ENCODE measurements at regions not wholly inside any gene's neighbourhood (a gene's known extent, or its start where the extent isn't known, plus 50 kb on each side); places are given as distances from the start of the nearest gene placed in this dataset.
"Not testable (repeated sequence)": the region's sequence is repeated elsewhere in the genome, so short reads cannot be mapped to it uniquely, and the experiment has no call there.

DNA sequence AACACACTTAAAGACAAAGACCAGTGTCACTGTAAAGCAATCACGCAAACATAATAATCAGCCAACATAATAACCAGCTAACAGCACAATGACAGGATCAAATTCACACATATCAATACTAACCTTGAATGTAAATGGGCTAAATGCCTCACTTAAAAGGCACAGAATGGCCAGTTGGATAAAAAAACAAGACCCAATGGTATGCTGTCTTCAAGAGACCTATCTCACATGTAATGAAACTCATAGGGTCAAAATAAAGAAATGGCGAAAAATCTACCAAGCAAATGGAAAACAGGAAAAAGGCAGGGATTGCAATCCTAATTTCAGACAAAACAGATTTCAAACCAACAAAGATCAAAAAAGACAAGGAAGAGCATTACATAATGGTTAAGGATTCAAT, 78.2 kb upstream of the RAB12 start:
- TF ChIP-seq, protein P1, sequence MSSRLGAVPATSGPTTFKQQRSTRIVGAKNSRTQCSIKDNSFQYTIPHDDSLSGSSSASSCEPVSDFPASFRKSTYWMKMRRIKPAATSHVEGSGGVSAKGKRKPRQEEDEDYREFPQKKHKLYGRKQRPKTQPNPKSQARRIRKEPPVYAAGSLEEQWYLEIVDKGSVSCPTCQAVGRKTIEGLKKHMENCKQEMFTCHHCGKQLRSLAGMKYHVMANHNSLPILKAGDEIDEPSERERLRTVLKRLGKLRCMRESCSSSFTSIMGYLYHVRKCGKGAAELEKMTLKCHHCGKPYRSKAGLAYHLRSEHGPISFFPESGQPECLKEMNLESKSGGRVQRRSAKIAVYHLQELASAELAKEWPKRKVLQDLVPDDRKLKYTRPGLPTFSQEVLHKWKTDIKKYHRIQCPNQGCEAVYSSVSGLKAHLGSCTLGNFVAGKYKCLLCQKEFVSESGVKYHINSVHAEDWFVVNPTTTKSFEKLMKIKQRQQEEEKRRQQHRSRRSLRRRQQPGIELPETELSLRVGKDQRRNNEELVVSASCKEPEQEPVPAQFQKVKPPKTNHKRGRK (CRISPR knock-in tag; IDR thresholded peaks at IDR 0.05; ENCODE audit: borderline replicate concordance): not testable (repeated sequence)
- TF ChIP-seq ZNF317 (CRISPR knock-in tag; IDR thresholded peaks at IDR 0.05; ENCODE audit: borderline replicate concordance, low read depth); CREB1 (CRISPR knock-in tag; IDR thresholded peaks at IDR 0.05); ESRRA (CRISPR knock-in tag; IDR thresholded peaks at IDR 0.05; ENCODE audit: borderline replicate concordance); NR3C1 (CRISPR knock-in tag; conservative IDR thresholded peaks at IDR 0.05; ENCODE audit: low read depth); FOXK1 (CRISPR knock-in tag; IDR thresholded peaks at IDR 0.05); JAZF1 (CRISPR knock-in tag; IDR thresholded peaks at IDR 0.05); HMGA2 (CRISPR knock-in tag; IDR thresholded peaks at IDR 0.05): not testable (repeated sequence)
- TF ChIP-seq, protein P2, sequence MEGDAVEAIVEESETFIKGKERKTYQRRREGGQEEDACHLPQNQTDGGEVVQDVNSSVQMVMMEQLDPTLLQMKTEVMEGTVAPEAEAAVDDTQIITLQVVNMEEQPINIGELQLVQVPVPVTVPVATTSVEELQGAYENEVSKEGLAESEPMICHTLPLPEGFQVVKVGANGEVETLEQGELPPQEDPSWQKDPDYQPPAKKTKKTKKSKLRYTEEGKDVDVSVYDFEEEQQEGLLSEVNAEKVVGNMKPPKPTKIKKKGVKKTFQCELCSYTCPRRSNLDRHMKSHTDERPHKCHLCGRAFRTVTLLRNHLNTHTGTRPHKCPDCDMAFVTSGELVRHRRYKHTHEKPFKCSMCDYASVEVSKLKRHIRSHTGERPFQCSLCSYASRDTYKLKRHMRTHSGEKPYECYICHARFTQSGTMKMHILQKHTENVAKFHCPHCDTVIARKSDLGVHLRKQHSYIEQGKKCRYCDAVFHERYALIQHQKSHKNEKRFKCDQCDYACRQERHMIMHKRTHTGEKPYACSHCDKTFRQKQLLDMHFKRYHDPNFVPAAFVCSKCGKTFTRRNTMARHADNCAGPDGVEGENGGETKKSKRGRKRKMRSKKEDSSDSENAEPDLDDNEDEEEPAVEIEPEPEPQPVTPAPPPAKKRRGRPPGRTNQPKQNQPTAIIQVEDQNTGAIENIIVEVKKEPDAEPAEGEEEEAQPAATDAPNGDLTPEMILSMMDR (IDR thresholded peaks at IDR 0.05): not testable (repeated sequence)
- TF ChIP-seq, protein P3, sequence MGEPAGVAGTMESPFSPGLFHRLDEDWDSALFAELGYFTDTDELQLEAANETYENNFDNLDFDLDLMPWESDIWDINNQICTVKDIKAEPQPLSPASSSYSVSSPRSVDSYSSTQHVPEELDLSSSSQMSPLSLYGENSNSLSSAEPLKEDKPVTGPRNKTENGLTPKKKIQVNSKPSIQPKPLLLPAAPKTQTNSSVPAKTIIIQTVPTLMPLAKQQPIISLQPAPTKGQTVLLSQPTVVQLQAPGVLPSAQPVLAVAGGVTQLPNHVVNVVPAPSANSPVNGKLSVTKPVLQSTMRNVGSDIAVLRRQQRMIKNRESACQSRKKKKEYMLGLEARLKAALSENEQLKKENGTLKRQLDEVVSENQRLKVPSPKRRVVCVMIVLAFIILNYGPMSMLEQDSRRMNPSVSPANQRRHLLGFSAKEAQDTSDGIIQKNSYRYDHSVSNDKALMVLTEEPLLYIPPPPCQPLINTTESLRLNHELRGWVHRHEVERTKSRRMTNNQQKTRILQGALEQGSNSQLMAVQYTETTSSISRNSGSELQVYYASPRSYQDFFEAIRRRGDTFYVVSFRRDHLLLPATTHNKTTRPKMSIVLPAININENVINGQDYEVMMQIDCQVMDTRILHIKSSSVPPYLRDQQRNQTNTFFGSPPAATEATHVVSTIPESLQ (CRISPR knock-in tag; IDR thresholded peaks at IDR 0.05): not testable (repeated sequence)
- TF ChIP-seq, protein P4, sequence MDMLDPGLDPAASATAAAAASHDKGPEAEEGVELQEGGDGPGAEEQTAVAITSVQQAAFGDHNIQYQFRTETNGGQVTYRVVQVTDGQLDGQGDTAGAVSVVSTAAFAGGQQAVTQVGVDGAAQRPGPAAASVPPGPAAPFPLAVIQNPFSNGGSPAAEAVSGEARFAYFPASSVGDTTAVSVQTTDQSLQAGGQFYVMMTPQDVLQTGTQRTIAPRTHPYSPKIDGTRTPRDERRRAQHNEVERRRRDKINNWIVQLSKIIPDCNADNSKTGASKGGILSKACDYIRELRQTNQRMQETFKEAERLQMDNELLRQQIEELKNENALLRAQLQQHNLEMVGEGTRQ (CRISPR knock-in tag; IDR thresholded peaks at IDR 0.05): not testable (repeated sequence)
- TF ChIP-seq, protein P5, sequence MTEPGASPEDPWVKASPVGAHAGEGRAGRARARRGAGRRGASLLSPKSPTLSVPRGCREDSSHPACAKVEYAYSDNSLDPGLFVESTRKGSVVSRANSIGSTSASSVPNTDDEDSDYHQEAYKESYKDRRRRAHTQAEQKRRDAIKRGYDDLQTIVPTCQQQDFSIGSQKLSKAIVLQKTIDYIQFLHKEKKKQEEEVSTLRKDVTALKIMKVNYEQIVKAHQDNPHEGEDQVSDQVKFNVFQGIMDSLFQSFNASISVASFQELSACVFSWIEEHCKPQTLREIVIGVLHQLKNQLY (CRISPR knock-in tag; IDR thresholded peaks at IDR 0.05): not testable (repeated sequence)
- TF ChIP-seq, protein P6, sequence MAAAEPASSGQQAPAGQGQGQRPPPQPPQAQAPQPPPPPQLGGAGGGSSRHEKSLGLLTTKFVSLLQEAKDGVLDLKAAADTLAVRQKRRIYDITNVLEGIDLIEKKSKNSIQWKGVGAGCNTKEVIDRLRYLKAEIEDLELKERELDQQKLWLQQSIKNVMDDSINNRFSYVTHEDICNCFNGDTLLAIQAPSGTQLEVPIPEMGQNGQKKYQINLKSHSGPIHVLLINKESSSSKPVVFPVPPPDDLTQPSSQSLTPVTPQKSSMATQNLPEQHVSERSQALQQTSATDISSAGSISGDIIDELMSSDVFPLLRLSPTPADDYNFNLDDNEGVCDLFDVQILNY (CRISPR knock-in tag; IDR thresholded peaks at IDR 0.05): not testable (repeated sequence)
